ENCODE measurements at regions not wholly inside any gene's neighbourhood (a gene's known extent, or its start where the extent isn't known, plus 50 kb on each side); places are given as distances from the start of the nearest gene placed in this dataset.

DNA sequence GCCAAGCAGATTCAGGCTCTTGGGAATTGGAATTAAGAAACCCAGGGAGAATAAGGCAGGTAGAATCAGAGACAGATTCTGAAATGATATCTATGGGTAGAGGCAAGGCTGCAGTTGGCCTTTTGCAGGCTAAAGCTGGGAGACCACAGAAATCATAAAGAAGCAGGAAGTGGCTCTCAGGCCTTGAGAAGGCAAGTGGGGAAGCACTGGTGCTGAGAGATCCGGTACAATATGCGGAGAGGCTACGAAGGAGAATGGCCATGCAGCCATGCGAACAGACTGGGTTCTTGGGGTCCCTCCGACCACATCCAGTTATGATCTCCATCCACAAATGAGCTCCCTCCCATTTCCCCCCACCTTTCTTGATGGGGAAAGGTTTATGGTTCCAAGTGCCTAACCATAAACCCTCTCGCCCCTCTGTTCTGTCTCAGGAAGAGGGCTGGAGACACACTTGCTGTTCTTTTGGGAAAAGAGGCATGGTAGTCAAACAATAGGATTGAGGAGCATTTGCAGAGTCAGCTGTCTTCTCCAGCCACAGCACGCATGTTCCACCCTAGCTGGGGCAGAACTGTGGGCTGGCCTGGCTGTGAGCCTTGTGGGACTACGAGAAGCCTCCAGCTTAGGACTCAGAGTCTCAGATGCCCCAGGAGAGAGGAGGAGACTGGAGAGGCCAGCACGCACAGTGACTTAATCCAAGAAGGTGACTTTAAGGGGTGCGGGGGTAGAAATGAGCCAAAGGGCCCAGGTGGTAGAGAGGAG lies 99.6 kb downstream of the RPLP1 start:
- Histone ChIP-seq H3K79me2 (ENCODE audit: insufficient read depth, low read length) (no peaks in the 10 kb centered on the region), H3K9ac (ENCODE audit: low read depth, low read length) (no peak overlapping the region), H3K4me3 (ENCODE audit: low read depth in 1 of 2, low read length in 2 of 2) (no peak overlapping the region), H3K9me3 (ENCODE audit: insufficient read depth, low read length, severe bottlenecking) (peaks cover 10% of the 10 kb centered on the region), H3K27me3 (ENCODE audit: insufficient read depth, low read length, poor library complexity) (no peaks in the 10 kb centered on the region), H2AFZ (ENCODE audit: low read depth, low read length) (no peak overlapping the region), H3K27ac (ENCODE audit: low read length) (no peak overlapping the region), H3K4me1 (ENCODE audit: insufficient read depth, low read length) (no peaks in the 10 kb centered on the region), H4K20me1 (ENCODE audit: insufficient read depth, low read length) (no peaks in the 10 kb centered on the region), H3K4me2 (ENCODE audit: insufficient read depth, low read length) (no peak overlapping the region), H3K36me3 (ENCODE audit: insufficient read depth, low read length) (no peaks in the 10 kb centered on the region)
- ATAC-seq (ENCODE audit: insufficient read depth, low read depth) (no peak), DNase-seq (no peak)
- TF ChIP-seq, protein P1, sequence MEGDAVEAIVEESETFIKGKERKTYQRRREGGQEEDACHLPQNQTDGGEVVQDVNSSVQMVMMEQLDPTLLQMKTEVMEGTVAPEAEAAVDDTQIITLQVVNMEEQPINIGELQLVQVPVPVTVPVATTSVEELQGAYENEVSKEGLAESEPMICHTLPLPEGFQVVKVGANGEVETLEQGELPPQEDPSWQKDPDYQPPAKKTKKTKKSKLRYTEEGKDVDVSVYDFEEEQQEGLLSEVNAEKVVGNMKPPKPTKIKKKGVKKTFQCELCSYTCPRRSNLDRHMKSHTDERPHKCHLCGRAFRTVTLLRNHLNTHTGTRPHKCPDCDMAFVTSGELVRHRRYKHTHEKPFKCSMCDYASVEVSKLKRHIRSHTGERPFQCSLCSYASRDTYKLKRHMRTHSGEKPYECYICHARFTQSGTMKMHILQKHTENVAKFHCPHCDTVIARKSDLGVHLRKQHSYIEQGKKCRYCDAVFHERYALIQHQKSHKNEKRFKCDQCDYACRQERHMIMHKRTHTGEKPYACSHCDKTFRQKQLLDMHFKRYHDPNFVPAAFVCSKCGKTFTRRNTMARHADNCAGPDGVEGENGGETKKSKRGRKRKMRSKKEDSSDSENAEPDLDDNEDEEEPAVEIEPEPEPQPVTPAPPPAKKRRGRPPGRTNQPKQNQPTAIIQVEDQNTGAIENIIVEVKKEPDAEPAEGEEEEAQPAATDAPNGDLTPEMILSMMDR (IDR thresholded peaks at IDR 0.05; ENCODE audit: borderline replicate concordance, extremely low read depth, low read length, poor library complexity, severe bottlenecking) = no peak
- no peak for TF ChIP-seq EZH2 (IDR thresholded peaks at IDR 0.05; ENCODE audit: borderline replicate concordance, low read depth, low read length, severe bottlenecking)

DNA sequence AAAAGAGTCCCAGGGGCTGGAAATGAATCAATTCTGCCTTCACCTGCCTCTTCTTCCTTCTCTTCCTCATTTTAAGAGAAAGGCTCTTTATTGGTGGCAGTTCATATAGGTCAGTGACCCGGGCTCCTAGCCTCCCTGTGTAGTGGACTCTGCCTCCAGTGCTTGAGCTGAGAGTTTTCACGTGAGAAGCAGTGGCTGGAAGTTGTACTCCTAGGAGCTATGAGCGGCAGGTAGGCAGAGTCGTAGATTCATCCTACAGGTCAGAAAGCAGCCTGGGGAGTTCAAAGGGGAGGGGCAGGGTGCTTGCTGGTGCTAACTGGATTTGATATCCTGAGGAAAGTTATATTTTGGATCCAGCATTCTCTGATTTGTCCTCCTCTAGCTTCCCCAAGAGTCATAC lies 101.1 kb downstream of the RPLP1 start:
- no peaks in the 10 kb centered on the region for H4K20me1 ChIP-seq (ENCODE audit: insufficient read depth, low read length)
- no peak overlapping the region for H3K27ac ChIP-seq (ENCODE audit: low read length)
- no peaks in the 10 kb centered on the region for H3K36me3 ChIP-seq (ENCODE audit: insufficient read depth, low read length)
- no peaks in the 10 kb centered on the region for H3K4me1 ChIP-seq (ENCODE audit: insufficient read depth, low read length)
- no peaks in the 10 kb centered on the region for H3K27me3 ChIP-seq (ENCODE audit: insufficient read depth, low read length, poor library complexity)
- no peak overlapping the region for H3K4me2 ChIP-seq (ENCODE audit: insufficient read depth, low read length)
- no peak overlapping the region for H3K4me3 ChIP-seq (ENCODE audit: low read depth in 1 of 2, low read length in 2 of 2)
- ATAC-seq (ENCODE audit: insufficient read depth, low read depth) = no peak
- peaks cover 10% of the 10 kb centered on the region for H3K9me3 ChIP-seq (ENCODE audit: insufficient read depth, low read length, severe bottlenecking)
- TF ChIP-seq, protein P1 (IDR thresholded peaks at IDR 0.05; ENCODE audit: borderline replicate concordance, extremely low read depth, low read length, poor library complexity, severe bottlenecking) = no peak
- no peak for TF ChIP-seq EZH2 (IDR thresholded peaks at IDR 0.05; ENCODE audit: borderline replicate concordance, low read depth, low read length, severe bottlenecking)
- no peak for DNase-seq
- no peak overlapping the region for H3K9ac ChIP-seq (ENCODE audit: low read depth, low read length)
- no peak overlapping the region for H2AFZ ChIP-seq (ENCODE audit: low read depth, low read length)
- no peaks in the 10 kb centered on the region for H3K79me2 ChIP-seq (ENCODE audit: insufficient read depth, low read length)

DNA sequence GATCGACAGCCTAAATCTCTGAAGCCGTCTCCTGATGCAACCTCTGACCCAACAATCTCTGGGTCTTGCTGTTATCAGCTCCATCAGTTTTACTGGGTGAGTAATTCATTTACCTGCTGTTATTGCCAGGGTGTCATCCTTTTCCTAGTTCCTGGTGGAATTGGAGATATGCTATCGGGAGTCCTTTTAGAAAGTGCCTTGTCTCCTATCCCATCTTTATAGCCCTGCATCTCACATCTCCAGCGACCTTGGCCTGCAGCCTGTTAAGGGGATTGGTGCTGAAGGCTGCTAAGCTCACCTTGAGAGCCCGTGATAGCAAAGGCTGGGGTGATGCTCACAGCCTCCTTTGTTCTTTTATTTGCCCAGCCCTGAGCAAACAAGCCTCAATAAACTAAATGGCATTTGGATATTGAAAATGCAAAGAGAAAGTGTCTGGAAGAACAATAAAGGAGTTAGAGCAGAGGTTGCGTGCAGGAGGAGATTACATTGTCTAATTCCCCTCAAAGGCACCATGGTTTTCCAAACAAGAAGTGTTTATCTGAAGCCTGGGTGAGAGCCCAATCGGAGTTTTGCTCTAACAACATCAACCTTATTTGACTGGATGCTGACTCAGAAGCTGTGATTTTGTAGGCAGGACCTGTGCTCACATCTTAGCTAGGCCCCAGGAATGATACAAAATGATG lies 101.8 kb downstream of the RPLP1 start:
- Histone ChIP-seq H3K27ac (ENCODE audit: low read length) (no peak overlapping the region), H3K4me1 (ENCODE audit: insufficient read depth, low read length) (no peaks in the 10 kb centered on the region), H3K79me2 (ENCODE audit: insufficient read depth, low read length) (no peaks in the 10 kb centered on the region), H3K9ac (ENCODE audit: low read depth, low read length) (no peak overlapping the region), H3K27me3 (ENCODE audit: insufficient read depth, low read length, poor library complexity) (no peaks in the 10 kb centered on the region), H4K20me1 (ENCODE audit: insufficient read depth, low read length) (no peaks in the 10 kb centered on the region), H3K36me3 (ENCODE audit: insufficient read depth, low read length) (no peaks in the 10 kb centered on the region), H3K9me3 (ENCODE audit: insufficient read depth, low read length, severe bottlenecking) (peaks cover 10% of the 10 kb centered on the region), H3K4me3 (ENCODE audit: low read depth in 1 of 2, low read length in 2 of 2) (no peak overlapping the region), H3K4me2 (ENCODE audit: insufficient read depth, low read length) (no peak overlapping the region), H2AFZ (ENCODE audit: low read depth, low read length) (no peak overlapping the region)
- TF ChIP-seq, protein P1 (IDR thresholded peaks at IDR 0.05; ENCODE audit: borderline replicate concordance, extremely low read depth, low read length, poor library complexity, severe bottlenecking) = no peak
- TF ChIP-seq EZH2 (IDR thresholded peaks at IDR 0.05; ENCODE audit: borderline replicate concordance, low read depth, low read length, severe bottlenecking) = no peak
- no peak for ATAC-seq (ENCODE audit: insufficient read depth, low read depth)
- no peak for DNase-seq
